Tibial artery (tissue), 4 donors: ENCODE measurements at regions not wholly inside any gene's neighbourhood (a gene's known extent, or its start where the extent isn't known, plus 50 kb on each side); places are given as distances from the start of the nearest gene placed in this dataset.

Experiments
- DNase-seq, 2 donors: peaks; one replicate each; pipeline ENCODE4 v3.0.0-alpha.2; 2019
- H3K27ac ChIP-seq, 2 donors: fragments of 200-600 bp; sonication (generic) in 1 of 2; 1 replicate in 1 of 2; 2 replicates in 1 of 2; pipeline ENCODE4 v1.5.1; 2018 to 2019; ENCODE audit warnings: mild to moderate bottlenecking in 1 of 2
- H3K27me3 ChIP-seq, 2 donors: fragments of 200-600 bp; sonication (generic) in 1 of 2; one replicate each; pipeline versions ENCODE4 v1.5.1 to v1.6.0; 2016 to 2019
- H3K36me3 ChIP-seq, 3 donors: fragments of 200-600 bp; sonication (generic) in 2 of 3; one replicate each; pipeline ENCODE4 v1.5.1; 2016 to 2019; ENCODE audit warnings: mild to moderate bottlenecking in 2 of 3
- H3K4me1 ChIP-seq, 4 donors: fragments of 200-600 bp; sonication (generic) in 2 of 4; 1 replicate in 3 of 4; 2 replicates in 1 of 4; pipeline ENCODE4 v1.5.1; 2016 to 2019
- H3K4me3 ChIP-seq, 2 donors: fragments of 200-600 bp; sonication (generic) in 1 of 2; 1 replicate in 1 of 2; 2 replicates in 1 of 2; pipeline ENCODE4 v1.5.1; 2018 to 2019; ENCODE audit warnings: mild to moderate bottlenecking in 2 of 2
- H3K9me3 ChIP-seq, 3 donors: fragments of 200-600 bp; sonication (generic) in 1 of 3; one replicate each; pipeline ENCODE4 v1.5.1; 2016 to 2019
- intact Hi-C: fragments of 100-400 bp; cut with DNase I; formaldehyde crosslinking; loops from one replicate; pipeline ENCODE4 v1.15.0; 2023; ENCODE audit warnings: low total_unique reads
- TF ChIP-seq, protein P1 (sequence below), 2 experiments: fragments of 200-600 bp in 1 of 2; fragments of 450-650 bp in 1 of 2; IDR thresholded peaks; one replicate each; pipeline ENCODE4 v1.5.1; 2017 to 2019; ENCODE audit warnings: antibody characterized with exemption in 2 of 2, mild to moderate bottlenecking in 1 of 2, moderate library complexity in 1 of 2

DNA sequence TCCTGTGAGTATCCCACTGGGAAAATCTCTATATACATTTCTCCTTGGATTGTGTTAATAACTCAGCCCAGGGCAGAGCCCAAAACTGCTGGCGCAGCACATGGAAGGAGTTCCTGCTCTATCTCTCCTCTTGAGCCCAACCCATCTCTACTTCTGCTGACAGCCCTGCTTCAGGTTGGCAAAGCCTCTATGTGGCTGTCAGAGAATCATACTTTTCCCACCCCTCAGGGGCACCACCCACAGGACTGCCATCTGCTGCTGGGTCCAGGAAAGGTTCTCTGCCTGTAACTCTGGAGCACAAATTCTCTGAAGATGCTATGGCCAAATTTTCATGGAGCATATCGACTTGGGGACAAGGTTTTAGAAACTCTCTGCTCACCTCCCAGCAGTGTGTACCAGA, 278.5 kb upstream of the EMCN start:
- Histone ChIP-seq H3K4me3 (no peak overlapping the region), H3K36me3 (no peaks in the 10 kb centered on the region), H3K4me1 (no peaks in the 10 kb centered on the region), H3K27me3 (no peaks in the 10 kb centered on the region), H3K9me3 (no peaks in the 10 kb centered on the region), H3K27ac (no peak overlapping the region)
- intact Hi-C loops = no loop called here
- no peak for DNase-seq
- TF ChIP-seq, protein P1, sequence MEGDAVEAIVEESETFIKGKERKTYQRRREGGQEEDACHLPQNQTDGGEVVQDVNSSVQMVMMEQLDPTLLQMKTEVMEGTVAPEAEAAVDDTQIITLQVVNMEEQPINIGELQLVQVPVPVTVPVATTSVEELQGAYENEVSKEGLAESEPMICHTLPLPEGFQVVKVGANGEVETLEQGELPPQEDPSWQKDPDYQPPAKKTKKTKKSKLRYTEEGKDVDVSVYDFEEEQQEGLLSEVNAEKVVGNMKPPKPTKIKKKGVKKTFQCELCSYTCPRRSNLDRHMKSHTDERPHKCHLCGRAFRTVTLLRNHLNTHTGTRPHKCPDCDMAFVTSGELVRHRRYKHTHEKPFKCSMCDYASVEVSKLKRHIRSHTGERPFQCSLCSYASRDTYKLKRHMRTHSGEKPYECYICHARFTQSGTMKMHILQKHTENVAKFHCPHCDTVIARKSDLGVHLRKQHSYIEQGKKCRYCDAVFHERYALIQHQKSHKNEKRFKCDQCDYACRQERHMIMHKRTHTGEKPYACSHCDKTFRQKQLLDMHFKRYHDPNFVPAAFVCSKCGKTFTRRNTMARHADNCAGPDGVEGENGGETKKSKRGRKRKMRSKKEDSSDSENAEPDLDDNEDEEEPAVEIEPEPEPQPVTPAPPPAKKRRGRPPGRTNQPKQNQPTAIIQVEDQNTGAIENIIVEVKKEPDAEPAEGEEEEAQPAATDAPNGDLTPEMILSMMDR (IDR thresholded peaks at IDR 0.05) = no peak

DNA sequence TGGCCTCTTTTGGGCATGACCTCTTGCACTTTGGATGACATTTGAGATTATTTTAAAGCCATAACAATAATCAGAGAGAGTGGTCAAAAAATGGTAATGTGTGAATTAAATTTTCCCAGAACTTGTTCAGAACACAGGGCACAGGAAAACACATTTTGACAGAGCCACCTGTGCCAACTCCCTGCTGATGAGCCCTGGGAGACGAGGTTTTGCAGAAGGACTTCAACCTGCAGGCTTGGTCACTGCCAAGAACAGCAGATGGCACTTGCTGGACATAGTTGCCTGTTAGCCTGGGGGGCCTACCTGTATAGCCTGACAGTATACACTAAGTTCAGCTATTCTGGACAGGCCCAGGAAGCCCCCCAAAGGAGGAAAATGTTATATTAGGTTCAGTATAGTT, 277.8 kb upstream of the EMCN start:
- Histone ChIP-seq H3K27me3 (no peaks in the 10 kb centered on the region), H3K4me3 (no peak overlapping the region), H3K36me3 (no peaks in the 10 kb centered on the region), H3K27ac (no peak overlapping the region), H3K9me3 (no peaks in the 10 kb centered on the region), H3K4me1 (no peaks in the 10 kb centered on the region)
- TF ChIP-seq, protein P1 (IDR thresholded peaks at IDR 0.05) = no peak
- intact Hi-C loops = no loop called here
- no peak for DNase-seq

DNA sequence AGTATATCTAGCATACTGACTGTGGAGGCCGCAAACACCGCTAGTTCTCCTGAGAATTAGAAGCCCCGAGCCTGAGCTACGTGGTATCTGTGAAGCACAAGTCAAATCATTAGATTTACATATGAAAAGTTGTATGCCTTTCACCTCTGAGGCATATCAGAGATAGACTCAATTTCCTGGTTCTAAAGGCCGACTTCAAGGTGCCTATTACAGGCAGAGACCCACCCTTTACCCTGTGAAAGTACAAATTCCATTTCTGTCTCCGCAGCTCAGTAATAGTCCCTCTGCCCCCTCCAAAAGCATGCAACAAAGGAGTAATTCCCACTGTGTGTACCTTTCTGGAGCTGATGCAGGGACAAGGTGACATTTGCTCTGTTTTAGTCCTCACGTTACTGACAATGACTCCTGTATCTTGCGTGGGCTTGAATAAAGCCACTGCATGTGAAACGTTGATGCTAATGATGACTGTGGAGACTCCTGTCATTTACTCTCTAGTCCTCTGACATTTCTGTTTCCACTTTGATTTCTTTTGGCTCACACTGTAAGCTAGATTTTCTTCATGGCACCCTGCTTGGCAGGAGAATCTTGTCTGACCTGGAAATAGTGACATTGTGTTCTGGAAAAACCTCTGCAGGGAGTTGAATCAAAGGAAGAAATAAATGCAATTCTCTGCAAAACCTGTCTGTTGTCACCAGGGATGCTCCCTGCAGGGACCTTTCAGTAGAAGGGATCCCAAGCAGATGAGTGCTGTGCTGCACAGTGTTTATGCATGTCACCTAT, 273.2 kb upstream of the EMCN start:
- Histone ChIP-seq H3K27me3 (no peaks in the 10 kb centered on the region), H3K9me3 (no peaks in the 10 kb centered on the region), H3K4me3 (no peak overlapping the region), H3K27ac (no peak overlapping the region), H3K4me1 (no peaks in the 10 kb centered on the region), H3K36me3 (no peaks in the 10 kb centered on the region)
- intact Hi-C loops = no loop called here
- TF ChIP-seq, protein P1 (IDR thresholded peaks at IDR 0.05) = no peak
- no peak for DNase-seq

DNA sequence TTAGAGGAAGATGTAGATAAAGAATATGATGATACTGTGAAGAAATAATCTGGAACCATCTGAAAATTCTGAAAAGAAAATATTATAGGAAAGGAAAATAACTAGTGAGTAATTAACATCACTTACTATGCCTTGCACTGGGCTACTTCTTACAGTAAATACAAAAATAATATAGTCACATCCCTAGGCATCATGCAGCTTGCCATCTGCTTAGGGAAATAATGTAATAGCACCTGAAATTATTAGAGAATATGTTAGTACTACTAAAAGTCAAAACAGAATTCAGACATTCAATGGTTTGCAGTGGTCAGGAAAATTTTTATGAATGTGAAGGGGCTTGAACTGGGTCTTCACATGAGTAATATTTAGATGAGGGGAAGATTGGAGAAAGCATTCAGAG, 272.2 kb upstream of the EMCN start:
- H3K36me3 ChIP-seq = no peaks in the 10 kb centered on the region
- H3K27me3 ChIP-seq = no peaks in the 10 kb centered on the region
- intact Hi-C loops = no loop called here
- TF ChIP-seq, protein P1 (IDR thresholded peaks at IDR 0.05) = no peak
- H3K27ac ChIP-seq = no peak overlapping the region
- no peak overlapping the region for H3K4me3 ChIP-seq
- no peaks in the 10 kb centered on the region for H3K9me3 ChIP-seq
- DNase-seq = no peak
- H3K4me1 ChIP-seq = no peaks in the 10 kb centered on the region

DNA sequence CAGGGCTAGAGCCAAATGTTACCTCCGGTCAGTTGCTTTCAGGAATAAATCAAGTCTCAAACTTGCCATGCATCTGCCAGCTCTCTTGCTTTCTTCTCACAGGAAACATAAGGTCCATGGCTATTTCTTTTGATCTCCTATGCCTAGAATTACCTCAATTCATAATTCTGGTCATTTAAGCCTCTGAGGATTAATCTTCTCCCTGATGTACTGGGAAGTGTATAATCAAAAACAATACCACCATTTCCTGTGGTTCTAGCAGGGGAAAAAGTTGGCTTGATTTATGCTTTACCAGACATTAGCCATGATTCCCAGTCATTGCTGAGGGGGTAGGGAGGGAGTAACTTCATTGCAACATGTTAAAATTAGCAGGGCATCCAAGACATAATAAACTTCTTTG, 268.7 kb upstream of the EMCN start:
- no peak overlapping the region for H3K27ac ChIP-seq
- DNase-seq = no peak

More for the DNA sequence above, 268.7 kb upstream of the EMCN start:
- intact Hi-C loops = no loop called here
- TF ChIP-seq, protein P1 (IDR thresholded peaks at IDR 0.05) = no peak
- H3K4me3 ChIP-seq = no peak overlapping the region
- no peaks in the 10 kb centered on the region for H3K4me1 ChIP-seq
- no peaks in the 10 kb centered on the region for H3K36me3 ChIP-seq
- no peaks in the 10 kb centered on the region for H3K9me3 ChIP-seq
- H3K27me3 ChIP-seq = no peaks in the 10 kb centered on the region
